Tibial nerve (tissue), 4 donors: ENCODE measurements at regions not wholly inside any gene's neighbourhood (a gene's known extent, or its start where the extent isn't known, plus 50 kb on each side); places are given as distances from the start of the nearest gene placed in this dataset.

Source experiments
- CTCF ChIP-seq, 5 experiments: fragments of 200-600 bp in 3 of 5; fragments of 450-650 bp in 2 of 5; sonication (generic) in 3 of 5; IDR thresholded peaks; one replicate each; pipeline ENCODE4 v1.5.1; 2016 to 2019; ENCODE audit warnings: antibody characterized with exemption in 5 of 5, mild to moderate bottlenecking in 3 of 5, moderate library complexity in 2 of 5
- EP300 ChIP-seq, 2 donors: sonication (generic); formaldehyde crosslinking; IDR thresholded peaks; one replicate each; pipeline ENCODE4 v1.6.1; 2017; ENCODE audit warnings: antibody characterized with exemption in 2 of 2, mild to moderate bottlenecking in 1 of 2
- POLR2A ChIP-seq, 2 donors: fragments of 450-650 bp; IDR thresholded peaks; one replicate each; pipeline ENCODE4 v1.6.1; 2017; ENCODE audit warnings: antibody characterized with exemption in 2 of 2, mild to moderate bottlenecking in 2 of 2, moderate library complexity in 2 of 2

GRCh38 chr3:153910387-153910786 lies 210.8 kb upstream of the ARHGEF26 start:
- no peak for TF ChIP-seq CTCF (IDR thresholded peaks at IDR 0.05)
- TF ChIP-seq EP300 (IDR thresholded peaks at IDR 0.05): no peak
- TF ChIP-seq POLR2A (IDR thresholded peaks at IDR 0.05): no peak
